HT1080 (cell line): ENCODE measurements at regions not wholly inside any gene's neighbourhood (a gene's known extent, or its start where the extent isn't known, plus 50 kb on each side); places are given as distances from the start of the nearest gene placed in this dataset.
"Not testable (repeated sequence)": the region's sequence is repeated elsewhere in the genome, so short reads cannot be mapped to it uniquely, and the experiment has no call there.

ENCODE experiments used
- DNase-seq: peaks from one replicate; pipeline ENCODE4 v3.0.0-alpha.2; 2015; ENCODE audit warnings: low read depth

DNA sequence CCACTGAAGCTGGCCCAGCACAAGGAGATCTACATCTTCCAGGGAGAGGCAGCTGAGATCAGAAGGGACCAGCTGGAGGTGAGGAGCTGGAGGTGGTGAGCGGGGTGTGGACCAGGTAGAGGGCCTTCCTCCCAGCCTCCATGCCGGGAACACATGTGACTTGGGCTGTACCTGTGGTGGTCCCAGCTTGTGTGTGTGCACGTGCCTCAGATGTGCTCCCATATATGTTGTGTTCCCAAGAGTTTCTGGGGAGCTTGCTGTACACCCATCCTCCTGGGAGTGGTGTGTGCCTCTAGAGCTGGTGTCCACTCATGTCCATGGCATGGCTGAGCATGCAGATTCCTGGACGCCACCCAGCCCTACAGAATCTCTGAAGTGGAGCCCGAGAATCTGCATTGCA is 183.7 kb upstream of the AKAP13 start:
- DNase-seq, result not testable (repeated sequence)

DNA sequence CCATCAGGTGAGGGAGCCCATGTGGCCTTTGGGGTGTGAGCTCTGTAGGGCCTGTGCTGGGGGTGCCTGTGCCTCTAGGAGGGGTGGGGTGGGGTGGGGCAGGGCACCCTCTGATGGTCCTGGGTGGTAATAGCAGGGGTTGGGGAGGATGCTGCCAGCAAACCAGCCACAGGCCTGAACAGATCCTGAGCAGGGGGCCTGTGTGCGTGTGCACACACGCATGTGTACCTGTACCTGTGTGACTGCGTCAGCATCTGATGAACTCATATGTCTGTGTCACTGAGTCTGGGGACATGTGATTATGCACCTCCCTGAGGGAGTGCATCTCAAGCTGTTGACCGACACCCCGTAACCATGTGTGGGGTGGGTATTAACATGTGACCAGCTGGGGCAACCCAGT is 182.8 kb upstream of the AKAP13 start:
- not testable (repeated sequence) for DNase-seq

DNA sequence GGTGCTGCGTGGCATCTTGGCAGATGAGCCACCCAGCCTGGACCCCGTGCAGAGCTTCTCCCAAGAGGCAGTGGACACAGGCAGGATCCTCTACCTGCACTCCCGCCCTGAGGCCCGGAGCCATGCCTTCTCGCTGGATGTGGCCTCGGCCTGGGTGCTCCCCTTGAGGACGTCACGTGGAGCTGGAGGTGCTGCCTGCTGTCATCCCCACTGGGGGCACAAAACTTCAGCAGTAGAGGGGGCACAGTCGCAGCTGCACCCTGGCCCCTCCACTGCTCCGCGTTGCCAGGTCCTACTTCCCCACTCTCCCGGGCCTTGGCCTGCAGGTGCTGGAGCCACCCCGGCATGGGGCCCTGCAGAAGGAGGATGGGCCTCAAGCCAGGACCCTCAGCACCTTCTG is 182.0 kb upstream of the AKAP13 start:
- DNase-seq, result not testable (repeated sequence)

DNA sequence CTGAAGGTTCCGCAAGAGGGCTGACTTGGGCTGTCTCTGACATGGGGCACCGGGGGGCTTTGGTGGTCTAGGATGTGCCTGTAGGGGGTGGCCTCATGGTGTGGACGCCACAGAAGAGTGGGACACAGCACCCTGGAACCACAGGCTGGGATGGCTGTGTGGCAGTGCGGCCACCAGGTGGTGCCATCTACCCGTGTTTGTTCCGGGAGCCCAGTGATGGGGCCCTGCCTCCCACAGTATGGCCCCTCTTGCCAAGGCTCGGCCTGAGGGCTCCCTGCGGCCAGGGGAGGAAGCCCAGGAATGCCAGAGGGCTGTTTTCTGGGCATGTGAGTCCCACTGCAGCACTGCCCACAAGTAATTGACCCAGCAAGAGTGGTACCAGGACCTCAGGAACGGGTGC is 180.2 kb upstream of the AKAP13 start:
- DNase-seq, result not testable (repeated sequence)

DNA sequence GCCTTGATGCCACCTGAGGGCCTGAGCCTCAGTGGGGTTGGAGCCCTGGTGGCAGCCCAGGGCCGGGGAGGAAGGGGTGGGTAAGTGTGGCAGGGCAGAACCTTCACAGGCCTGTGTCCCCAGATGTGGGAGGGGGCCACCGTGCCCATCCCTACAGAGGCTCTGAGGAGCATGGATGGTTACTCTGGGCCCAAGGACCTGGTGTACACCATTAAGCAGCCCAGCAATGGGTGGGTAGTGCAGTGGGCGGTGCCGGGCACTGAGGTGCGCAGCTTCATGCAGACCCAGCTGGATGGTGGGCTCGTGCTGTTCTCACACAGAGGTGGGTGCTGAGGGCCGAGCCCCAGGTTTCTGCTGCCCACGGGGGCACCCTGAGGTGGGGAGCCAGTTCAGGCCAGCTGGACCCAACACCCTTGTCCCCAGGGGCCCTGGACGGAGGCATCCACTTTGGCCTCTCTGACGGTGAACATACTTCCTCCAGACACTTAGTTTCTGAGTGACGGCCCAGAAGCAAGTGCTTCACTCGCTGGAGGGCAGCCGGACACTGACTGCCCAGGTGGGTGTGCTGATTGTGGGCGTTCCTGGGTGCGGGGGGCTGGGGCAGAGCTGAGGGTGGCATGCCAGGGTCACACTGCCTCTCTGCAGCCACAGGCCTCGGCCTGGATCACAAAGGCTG is 179.1 kb upstream of the AKAP13 start:
- not testable (repeated sequence) for DNase-seq

DNA sequence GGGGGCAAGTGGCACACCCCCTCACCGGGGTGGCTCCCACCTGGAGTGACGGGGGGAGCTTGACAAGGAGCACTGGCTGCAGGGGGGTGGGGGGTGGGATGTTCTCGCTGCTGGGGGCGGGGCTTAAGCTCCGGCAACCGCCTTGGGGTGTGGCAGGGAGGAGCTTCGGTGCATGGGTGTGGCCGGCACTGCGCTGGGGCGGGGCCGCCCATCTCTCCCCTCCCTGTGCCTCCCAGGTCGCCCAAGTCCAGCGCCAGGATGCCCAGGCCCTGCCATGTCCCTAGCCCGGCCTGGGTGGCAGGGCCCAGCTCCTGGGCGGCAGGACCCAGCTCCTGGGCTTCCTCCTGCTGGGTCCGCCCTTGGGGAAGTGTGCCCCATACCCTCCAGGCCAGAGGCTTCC is 175.9 kb upstream of the AKAP13 start:
- DNase-seq, result not testable (repeated sequence)

DNA sequence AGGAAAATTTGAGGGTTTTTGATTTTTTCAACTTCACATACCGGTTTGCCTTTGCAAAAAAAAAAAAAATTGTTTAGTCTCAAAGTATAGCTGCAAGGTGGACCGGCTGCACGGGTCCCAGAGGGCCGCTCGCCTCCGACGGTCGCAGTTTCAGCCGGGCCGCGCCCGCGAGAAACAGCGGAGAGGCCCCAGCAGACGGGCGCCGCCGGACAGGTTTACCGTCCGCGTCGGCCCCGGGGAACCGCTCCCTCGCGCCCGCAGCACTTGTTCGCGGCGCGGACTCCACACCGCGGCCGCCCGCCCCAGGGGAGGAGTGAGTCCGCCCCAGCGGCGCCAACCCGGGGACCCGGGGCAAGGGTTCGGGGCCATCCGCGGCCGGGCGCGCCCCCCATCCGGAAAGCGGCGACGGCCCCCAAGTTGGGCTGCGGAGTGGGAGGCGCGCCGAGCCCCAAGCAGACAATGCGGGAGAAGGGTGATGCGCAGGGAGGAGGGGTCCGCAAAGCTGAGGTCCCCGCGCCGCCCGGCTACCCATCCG is 146.5 kb upstream of the AKAP13 start:
- not testable (repeated sequence) for DNase-seq

DNA sequence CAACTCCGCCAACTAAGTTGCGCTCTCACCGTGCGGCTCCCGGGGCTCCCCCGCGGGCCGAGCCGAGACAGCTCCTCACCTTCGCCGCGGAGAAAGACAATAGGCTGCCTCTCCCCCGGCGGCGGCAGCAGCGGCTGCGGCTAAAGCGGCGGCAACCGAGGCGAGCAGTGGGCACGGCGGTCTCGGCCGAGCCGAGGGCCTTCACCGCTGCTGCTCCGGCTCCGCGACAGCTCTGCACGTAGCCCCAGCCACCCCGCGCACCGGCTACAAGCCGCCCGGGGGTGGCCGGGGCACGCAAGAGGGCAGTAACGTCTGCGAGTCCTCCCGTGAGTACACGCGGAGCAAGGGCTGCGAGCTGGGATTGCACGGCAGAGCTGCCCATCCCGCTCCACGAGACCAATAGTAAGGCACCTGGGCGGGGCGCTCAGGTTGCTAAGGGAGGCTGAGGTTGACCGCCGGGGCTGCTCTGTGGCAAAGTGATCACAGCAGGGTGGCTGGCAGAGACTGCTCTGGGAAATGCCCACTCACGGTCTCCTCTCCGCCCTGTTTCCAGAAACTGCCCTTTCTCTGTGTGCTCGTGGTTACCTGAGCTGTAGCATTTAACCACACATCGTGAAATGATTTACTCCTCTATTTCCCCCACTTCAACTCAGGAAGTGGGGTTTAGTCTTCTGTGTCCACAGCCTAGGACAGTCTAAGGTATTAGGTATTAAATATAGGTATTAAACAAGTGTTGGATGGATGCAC is 145.8 kb upstream of the AKAP13 start:
- DNase-seq, result not testable (repeated sequence)

DNA sequence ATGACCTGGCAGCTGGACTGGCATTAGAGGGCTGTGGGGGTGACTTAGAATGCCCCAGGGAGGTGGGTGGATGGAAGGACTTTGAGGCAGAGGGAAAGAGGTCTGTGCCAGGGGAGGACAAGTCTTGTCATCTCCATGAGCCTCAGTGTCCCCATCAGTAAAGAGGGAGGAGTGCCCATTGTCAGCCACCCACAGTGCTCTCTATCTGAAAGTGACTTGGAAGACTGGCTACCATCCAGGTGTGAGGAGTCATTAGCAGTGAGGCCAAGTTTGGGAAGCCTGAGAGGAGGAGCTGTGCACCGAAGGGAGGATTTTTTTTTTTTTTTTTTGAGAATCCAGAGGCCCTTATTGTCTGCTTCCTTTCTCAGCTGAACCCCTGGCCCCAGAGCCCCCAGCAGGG is 136.3 kb upstream of the AKAP13 start:
- not testable (repeated sequence) for DNase-seq

DNA sequence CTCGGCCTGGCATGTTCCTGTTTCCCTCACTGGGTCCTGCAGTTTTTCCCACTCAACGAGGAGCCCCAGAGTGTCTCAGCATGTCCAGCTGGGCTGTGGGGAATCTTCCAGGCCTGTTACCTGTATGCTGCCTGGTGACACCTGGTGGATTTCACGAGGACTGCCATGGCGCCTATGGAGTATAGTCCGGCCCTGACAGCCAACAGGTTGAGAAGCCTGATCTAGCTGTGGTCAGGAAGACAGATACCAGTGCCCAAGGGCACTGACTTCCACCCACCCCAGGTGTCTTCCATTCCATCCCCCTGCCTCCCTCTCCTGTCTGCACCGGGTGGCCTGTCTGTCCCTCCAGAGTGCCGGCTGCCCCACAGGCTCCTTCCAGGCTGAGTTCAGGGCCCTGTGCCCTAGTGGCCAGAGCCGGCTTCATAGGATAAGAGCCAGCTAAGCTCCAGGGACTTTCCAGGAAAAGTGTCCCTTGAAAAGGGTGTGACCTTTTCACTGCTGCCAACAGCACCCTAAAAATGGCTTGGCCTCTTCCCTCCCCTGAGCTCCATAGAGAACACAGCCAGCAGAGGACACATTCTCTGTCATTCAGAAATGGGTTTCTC is 129.4 kb upstream of the AKAP13 start:
- DNase-seq, result not testable (repeated sequence)

DNA sequence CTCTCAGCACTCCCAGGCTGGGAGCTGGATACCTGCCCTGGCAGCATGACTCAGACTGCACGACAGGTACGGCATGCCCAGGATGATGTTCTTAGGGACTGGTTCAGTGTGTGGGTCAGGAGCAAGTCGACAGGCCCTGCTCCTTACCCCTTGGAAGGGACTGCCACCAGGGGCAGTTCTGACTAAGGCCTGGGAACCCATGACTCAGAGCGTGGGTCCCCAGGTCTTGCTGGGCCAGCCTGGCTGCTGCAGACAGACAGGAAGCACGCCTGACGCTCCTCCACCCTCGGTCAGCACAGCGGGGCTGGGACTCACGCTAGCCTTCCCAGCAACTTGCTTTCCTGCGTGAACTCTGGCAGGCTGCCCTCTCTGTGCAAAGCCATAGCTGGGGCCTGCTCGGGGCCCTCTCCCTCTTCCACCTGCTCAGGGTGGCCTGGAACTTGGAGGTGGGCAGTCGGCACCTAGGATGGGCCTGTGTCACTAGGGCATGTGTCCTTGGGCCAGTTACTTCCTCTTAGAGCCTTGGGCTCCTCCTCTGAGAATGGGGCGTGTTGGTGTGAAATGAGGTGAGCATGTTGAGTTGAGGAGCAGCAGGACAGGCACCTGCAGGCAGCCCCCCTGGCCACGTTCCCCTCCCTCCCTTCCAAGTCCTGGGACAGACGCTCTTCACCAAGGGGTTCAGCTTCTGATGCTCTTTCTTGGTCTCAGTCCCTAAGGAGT is 127.0 kb upstream of the AKAP13 start:
- DNase-seq, result peak; percentile 28

DNA sequence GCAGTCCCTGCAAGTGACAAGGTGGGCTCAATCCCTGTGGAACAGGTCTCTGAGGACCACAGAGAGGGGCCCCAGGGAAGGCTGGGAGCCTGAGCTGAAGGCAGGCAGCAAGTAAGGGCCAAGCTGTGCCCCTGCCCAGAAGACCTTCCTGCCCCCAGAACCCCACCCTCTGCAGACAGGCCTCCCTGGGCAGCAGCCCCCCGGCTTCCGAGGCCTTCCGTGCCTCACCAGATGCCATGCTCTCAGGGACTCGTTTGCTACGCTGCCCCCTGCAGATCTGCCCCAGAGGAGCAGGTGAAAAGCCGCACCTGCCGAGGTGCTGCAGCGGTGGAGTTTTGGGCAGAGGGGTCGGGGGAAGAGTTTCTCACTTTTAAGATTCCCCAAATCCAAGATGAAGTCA is 125.4 kb upstream of the AKAP13 start:
- DNase-seq, result not testable (repeated sequence)

DNA sequence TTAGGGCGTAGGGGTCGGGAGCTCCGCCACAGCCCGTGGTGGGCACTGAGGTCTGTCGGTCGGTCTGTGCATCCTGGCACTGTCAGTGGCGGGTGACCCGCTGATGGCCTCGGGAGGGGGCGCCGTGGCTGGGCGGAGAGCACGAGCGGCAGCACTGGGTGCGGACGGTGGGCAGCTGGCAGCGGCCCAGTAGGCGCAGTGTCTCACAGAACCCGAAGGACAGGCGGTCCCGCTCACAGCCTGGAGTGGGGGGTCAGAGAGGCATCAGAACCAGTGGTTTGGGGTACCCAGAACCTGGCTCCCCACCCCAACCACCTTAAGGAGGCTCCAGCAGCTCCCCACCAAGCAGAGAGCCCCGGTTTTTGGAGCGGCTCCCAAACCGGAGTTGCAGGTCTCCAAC is 124.9 kb upstream of the AKAP13 start:
- DNase-seq, result not testable (repeated sequence)

DNA sequence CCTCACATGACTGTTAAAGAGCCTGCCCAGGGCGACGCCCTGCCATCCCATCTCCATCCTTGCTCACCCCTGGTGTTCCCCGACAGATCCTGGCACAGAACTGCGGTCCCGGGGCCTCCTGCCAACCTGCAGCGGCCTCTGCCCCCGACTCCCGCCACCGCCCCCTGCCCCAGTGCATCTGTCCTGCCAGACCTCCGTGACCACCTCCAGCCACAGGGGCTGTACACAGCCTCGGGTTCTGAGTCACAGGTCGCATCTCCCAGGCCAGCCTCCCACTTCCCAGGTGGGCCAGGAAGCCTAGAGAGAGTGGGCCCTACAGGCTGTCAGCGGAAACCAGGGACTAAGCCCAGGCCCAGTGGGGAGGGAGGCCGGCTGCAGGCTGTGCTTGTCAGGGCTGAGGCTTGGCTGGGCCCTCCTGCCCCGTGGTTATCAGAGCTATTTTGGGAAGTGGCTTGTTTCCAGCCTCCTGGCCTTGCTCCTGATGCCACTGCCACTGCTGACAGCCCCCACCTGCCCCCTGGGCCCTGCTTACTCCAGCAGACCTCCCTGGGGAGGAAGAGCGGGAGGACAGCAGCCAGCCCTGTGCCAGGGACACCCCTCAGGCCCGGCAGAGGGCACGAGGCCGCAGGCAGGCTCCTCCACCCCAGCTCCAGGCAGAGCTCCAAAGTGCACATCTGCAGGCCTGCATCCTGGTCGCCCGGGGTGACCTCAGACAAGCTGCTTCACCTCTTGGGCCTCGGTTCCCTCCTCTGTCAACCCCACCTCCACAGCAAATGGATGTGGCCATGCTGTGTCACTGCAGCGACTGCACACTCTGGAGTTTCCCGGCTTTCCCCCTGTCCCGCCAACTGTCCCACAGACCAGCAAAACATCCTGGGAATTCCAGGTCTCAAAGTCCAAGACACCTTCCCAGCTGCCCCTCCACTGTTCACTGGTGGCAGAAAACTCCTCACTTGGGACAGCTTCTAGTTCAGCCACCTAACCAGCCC is 124.1 kb upstream of the AKAP13 start:
- DNase-seq, result not testable (repeated sequence)

DNA sequence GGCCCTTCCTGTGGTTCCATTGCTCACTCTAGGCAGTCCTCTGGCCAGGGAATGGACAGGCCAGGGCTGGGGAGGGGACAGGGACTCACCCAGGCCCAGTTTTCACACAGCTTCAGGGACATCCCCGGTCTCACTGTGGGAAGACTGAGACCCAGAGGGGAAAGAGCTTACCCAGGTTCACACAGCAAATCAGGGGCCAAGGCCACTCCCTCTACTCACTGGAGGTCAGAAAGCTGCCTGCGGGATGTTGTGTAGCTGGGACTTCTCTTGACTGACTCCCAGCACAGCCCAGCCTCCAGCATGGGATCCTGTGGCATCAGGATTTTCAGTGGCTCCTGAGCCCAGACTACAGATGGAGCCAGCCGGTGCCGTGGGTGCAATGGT is 122.3 kb upstream of the AKAP13 start:
- not testable (repeated sequence) for DNase-seq

DNA sequence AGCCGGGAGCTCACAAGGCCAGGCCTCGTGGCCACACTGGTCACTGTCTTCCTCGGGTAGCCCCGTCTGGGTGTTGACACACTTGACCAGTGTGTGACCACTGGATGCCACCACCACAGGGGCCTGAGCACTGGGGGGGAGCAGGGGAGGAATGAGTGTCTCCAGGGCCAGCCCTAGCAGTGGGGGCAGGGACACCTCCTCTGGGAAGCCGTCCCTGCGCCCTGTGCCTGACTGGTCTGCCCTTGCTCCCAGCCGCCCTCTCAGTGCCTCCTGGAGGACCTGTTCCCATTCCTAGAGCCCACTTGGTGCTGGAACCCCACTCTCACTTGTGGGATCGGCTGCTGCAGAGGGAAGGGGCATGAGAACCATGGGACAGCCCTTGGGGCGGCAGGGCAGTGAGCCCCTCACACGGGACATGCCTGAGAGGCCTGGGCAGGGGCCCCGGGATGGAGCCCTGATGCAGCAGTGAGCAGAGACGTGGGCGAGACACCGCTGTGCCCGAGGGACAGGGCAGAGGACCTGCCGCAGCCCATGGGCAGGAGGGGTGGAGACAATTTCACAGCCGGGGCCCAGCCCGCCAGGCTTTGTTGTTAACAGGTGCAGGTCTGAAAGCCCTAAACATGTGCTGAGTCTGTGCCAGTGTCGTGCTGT is 121.7 kb upstream of the AKAP13 start:
- DNase-seq, result not testable (repeated sequence)

DNA sequence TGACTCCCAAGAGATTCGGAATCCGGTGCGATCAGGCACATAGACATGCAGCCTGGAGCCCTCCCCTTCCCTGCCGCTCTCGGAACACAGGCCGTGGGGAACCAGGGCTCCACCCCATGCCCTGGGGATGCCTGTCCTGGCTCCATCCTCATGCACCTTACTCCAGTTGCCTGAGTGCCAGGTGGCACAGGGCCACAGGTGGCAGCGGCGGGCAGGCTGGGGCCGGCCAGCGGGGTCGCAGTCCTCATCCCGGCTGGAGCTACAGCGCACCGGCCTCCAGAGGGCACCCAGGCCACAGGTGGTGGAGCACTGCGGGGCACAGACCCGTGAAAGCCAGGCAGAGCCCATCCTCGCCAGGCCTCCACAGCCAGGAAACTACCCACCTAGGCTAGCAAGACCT is 119.9 kb upstream of the AKAP13 start:
- not testable (repeated sequence) for DNase-seq

DNA sequence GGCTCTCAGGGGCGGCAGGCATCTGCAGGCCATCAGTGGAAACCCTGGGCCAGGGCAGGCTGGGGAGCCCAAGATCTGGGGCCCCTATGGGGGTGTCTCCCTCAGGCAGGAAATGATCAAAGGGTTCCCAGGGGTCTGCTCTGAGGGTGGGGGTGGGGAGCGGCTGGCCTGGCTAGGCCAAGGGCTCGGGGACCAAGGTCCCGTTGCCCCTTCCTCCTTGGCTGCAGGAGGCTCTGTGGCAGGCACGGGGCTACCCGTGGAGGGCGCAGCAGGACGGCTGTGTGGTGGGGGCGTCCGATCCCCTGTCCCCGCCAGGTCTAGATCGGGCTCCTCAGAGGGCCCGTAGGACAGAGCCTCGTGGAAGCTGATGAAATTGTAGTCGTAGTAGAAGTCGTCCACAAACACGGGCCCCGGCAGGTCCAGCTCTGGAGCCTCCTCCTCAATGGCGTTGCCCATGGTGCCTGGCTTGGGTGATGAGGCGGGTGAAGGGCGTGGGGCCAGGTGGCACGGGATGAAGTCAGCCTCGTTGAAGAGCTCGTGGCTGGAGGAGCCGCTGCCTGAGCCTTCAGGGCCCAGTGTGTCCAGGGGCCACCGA is 117.8 kb upstream of the AKAP13 start:
- DNase-seq, result not testable (repeated sequence)

DNA sequence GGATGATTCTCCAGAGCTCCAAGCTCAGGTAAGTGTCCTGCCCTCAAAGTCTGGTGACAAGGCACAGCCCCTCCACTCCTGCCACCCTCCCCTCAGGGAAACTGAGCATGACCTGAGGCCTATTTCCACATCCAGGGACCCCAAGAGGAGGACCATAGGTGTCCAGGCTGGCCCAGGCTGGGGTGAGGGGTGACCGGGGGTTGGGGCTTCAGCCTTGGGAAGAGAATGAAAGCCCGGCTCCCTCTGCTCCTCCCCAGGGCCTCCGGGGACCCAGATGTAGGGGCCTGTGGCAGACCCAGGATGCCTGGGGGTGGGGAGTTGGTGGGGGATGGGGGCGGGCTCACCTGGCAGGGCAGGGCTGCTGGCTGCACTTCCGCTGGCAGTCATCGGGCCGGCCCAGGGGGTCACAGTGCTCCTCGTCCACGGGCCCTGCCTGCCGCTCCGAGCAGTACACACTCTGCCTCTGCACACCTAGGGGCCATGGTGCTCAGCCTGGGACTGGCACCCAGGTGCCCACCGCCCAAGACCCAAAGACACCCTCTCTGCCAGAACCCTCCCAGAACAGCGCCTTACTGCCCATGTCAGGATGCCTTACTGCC is 116.5 kb upstream of the AKAP13 start:
- not testable (repeated sequence) for DNase-seq
